Large intestine (tissue), 3 donors: ENCODE measurements at regions not wholly inside any gene's neighbourhood (a gene's known extent, or its start where the extent isn't known, plus 50 kb on each side); places are given as distances from the start of the nearest gene placed in this dataset.
A peak's percentile ranks its signal among the peaks of the same experiment; 100 is the strongest.

Source experiments
- DNase-seq, 2 donors: peaks; one replicate each; pipeline versions ENCODE4 v3.0.0 to v3.0.0-alpha.2; 2013
- H3K27ac ChIP-seq: one replicate; pipeline ENCODE4 v1.5.1; 2013; ENCODE audit warnings: low read length
- H3K27me3 ChIP-seq: 2 replicates; pipeline ENCODE4 v1.6.1; 2013; ENCODE audit warnings: low read length; ENCODE audit not compliant: control insufficient read depth, insufficient read depth
- H3K36me3 ChIP-seq: 2 replicates; pipeline ENCODE4 v1.6.1; 2013; ENCODE audit warnings: low read length; ENCODE audit not compliant: control insufficient read depth, insufficient read depth
- H3K4me1 ChIP-seq: one replicate; pipeline ENCODE4 v1.6.1; 2013; ENCODE audit warnings: low read length; ENCODE audit not compliant: control insufficient read depth, insufficient read depth
- H3K4me3 ChIP-seq: one replicate; pipeline ENCODE4 v1.5.1; 2013; ENCODE audit warnings: low read length
- H3K9me3 ChIP-seq: one replicate; pipeline ENCODE4 v1.6.1; 2013; ENCODE audit warnings: mild to moderate bottlenecking, low read depth, low read length, moderate library complexity; ENCODE audit not compliant: control insufficient read depth
- WGBS: methylation state at CpG from one replicate; pipeline ENCODE4 v1.1.5; 2013; ENCODE audit warnings: low lambda C conversion rate; ENCODE audit not compliant: insufficient coverage; 5-methylcytosine and 5-hydroxymethylcytosine counted together

DNA sequence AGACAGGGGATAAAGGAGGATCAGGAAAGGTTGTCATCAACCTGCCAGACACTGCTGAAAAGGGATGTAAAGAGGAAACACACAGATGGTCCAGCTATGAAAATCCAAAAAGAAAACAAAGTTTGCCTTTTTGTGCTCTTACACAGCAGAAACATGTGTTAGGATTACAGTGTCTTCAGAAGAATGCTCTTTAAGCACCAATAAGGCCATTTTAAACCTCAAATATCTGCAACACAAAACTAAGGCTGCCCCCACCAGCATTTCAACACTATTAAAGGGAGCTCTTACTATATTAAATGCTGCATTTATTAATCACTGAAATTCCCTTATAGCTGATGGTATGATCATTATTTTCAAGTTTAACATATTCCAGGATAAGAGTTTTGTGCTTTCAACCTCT, 922.5 kb downstream of the NLGN4Y start:
- Histone ChIP-seq H3K36me3 (no peaks in the 10 kb centered on the region), H3K4me3 (no peak overlapping the region), H3K27me3 (no peaks in the 10 kb centered on the region), H3K4me1 (no peaks in the 10 kb centered on the region), H3K27ac (no peak overlapping the region), H3K9me3 (no peaks in the 10 kb centered on the region)
- DNase-seq: no peak

DNA sequence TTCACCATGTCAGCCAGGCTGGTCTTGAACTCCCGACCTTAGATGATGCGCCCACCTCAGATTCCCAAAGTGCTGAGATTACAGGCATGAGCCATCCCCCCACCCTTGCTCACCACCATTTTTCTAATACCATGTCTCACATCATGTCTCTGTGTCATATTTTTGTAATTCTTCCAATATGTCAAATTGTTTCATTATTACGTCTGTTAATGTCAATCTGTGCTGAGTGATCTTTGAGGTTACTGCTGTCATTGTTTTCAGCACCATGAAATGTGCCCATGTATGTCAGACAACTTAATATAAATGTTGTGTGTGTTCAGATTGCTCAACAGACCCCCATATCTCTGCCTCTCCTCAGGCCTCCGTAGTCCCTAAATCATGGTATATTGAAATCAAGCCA, 923.6 kb downstream of the NLGN4Y start:
- Histone ChIP-seq H3K27me3 (no peaks in the 10 kb centered on the region), H3K4me3 (no peak overlapping the region), H3K9me3 (no peaks in the 10 kb centered on the region), H3K36me3 (no peaks in the 10 kb centered on the region), H3K4me1 (no peaks in the 10 kb centered on the region), H3K27ac (no peak overlapping the region)
- WGBS: no CpG with 5 or more reads among the region's 4 CpGs
- no peak for DNase-seq

DNA sequence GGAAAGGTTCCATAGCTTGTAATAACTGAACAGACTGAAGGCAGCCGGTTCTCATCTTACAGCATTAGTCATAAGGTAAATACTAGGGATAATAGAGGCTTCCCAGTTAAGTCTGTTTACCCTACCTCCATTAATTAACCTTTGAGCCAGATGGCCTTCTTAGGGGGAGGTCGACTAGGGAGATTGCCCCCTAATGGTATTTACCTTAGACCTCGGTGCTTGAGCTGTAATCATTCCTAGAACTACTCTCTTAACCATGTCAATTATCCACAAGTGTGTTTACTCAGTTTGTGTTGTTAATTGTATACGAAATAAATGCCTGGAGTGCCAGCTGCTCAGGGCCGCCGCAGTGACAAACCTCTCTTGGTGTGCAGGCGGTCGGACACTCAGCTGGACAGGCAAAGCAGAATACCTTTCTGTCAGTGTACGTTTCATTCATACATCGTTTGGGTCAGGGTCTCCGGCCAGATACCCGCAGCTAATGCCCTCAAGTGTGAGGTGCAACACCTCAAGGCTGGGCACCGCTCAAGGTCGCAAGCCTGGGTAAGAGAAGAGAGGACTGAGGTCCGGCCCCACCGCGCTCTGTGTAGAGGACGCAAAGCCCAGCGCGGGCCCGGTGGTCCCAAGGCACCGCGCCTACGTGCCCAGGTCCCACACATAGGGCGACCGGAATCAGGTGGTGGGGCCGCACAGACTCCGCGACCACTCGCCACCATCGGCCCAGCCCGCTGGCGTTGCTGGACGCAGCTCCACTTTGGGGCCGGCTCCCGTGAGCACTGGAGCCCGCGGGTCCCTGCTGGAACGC, 931.0 kb downstream of the NLGN4Y start:
- peak in 1 of 2 donors; percentile 63 for DNase-seq
- no peaks in the 10 kb centered on the region for H3K4me1 ChIP-seq
- WGBS: no CpG with 5 or more reads among the region's 39 CpGs
- H3K27ac ChIP-seq: peak overlapping the region; percentile 6
- peaks cover 12% of the 10 kb centered on the region for H3K9me3 ChIP-seq
- H3K27me3 ChIP-seq: no peaks in the 10 kb centered on the region
- peak overlapping the region; percentile 32 for H3K4me3 ChIP-seq
- no peaks in the 10 kb centered on the region for H3K36me3 ChIP-seq

- WGBS: no CpG with 5 or more reads among the region's 49 CpGs
- H3K4me3 ChIP-seq: peak overlapping the region; percentile 32
- peak in 1 of 2 donors; percentile 82 for DNase-seq
- no peaks in the 10 kb centered on the region for H3K4me1 ChIP-seq
- H3K27me3 ChIP-seq: no peaks in the 10 kb centered on the region
- peak overlapping the region; percentile 6 for H3K27ac ChIP-seq
- H3K9me3 ChIP-seq: peaks cover 12% of the 10 kb centered on the region
- H3K36me3 ChIP-seq: no peaks in the 10 kb centered on the region
These were observed 931.7 kb downstream of the NLGN4Y start for GRCh38 chrY:15455980-15456469.

- DNase-seq: no peak
- Histone ChIP-seq H3K4me3 (peak overlapping the region; percentile 24), H3K9me3 (peaks cover 12% of the 10 kb centered on the region), H3K4me1 (no peaks in the 10 kb centered on the region), H3K27ac (no peak overlapping the region), H3K27me3 (no peaks in the 10 kb centered on the region), H3K36me3 (no peaks in the 10 kb centered on the region)
- no CpG with 5 or more reads among the region's 21 CpGs for WGBS
These were observed 932.2 kb downstream of the NLGN4Y start for GRCh38 chrY:15456491-15456890.

- Histone ChIP-seq H3K9me3 (peaks cover 12% of the 10 kb centered on the region), H3K27ac (no peak overlapping the region), H3K4me3 (no peak overlapping the region), H3K4me1 (no peaks in the 10 kb centered on the region), H3K36me3 (no peaks in the 10 kb centered on the region), H3K27me3 (no peaks in the 10 kb centered on the region)
- no peak for DNase-seq
- WGBS: no CpG with 5 or more reads among the region's 3 CpGs
These were observed 933.4 kb downstream of the NLGN4Y start for GRCh38 chrY:15457682-15458081.

GRCh38 chrY:15458426-15458825, 934.1 kb downstream of the NLGN4Y start:
- DNase-seq: no peak
- Histone ChIP-seq H3K4me3 (no peak overlapping the region), H3K4me1 (no peaks in the 10 kb centered on the region), H3K9me3 (peaks cover 12% of the 10 kb centered on the region), H3K27ac (no peak overlapping the region), H3K27me3 (no peaks in the 10 kb centered on the region), H3K36me3 (no peaks in the 10 kb centered on the region)

GRCh38 chrY:15465880-15466279, 941.6 kb downstream of the NLGN4Y start:
- WGBS: no CpG with 5 or more reads among the region's 6 CpGs
- no peak for DNase-seq
- H3K27me3 ChIP-seq: no peaks in the 10 kb centered on the region
- no peak overlapping the region for H3K27ac ChIP-seq
- H3K4me3 ChIP-seq: no peak overlapping the region
- no peaks in the 10 kb centered on the region for H3K9me3 ChIP-seq
- no peaks in the 10 kb centered on the region for H3K4me1 ChIP-seq
- H3K36me3 ChIP-seq: no peaks in the 10 kb centered on the region

DNA sequence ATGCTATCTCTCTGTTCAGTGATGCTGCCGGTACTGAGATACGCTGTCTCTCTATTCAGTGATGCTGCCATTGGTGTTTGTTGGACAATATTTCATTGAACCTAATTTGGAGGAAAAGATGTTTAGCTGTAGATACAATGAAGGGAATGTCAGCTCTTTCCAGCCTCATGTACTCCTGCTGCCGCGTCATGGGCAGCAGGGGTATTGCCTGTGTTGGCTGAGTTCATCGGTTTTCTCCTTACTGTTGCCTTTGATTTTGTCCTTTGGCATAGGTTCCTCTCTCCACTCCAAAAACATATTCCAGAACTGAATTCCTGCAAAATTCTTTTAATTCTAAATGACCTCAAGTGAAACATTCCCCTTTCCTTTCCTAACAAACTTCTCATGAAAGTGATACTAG, 942.6 kb downstream of the NLGN4Y start:
- Histone ChIP-seq H3K4me1 (no peaks in the 10 kb centered on the region), H3K4me3 (no peak overlapping the region), H3K9me3 (no peaks in the 10 kb centered on the region), H3K27me3 (no peaks in the 10 kb centered on the region), H3K36me3 (no peaks in the 10 kb centered on the region), H3K27ac (no peak overlapping the region)
- no CpG with 5 or more reads among the region's 5 CpGs for WGBS
- DNase-seq: no peak

DNA sequence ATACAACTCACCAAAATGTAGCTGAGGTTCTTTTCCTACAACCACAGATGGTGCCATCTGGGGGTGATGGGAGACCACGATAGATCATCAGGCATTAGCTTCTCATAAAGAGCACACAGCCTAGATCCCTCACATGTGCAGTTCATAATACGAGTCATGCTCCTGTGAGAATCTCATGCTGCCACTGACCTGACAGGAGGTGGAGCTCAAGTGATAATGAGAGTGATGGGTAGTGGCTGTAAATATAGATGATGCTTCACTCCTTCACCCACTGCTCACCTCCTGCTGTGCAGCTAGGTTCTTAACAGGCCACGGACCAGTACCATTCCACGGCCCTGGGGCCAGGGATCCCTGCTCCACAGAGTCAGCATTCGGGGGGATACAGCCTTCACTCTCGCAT, 943.8 kb downstream of the NLGN4Y start:
- no peak for DNase-seq
- no CpG with 5 or more reads among the region's 6 CpGs for WGBS
- no peaks in the 10 kb centered on the region for H3K27me3 ChIP-seq

DNA sequence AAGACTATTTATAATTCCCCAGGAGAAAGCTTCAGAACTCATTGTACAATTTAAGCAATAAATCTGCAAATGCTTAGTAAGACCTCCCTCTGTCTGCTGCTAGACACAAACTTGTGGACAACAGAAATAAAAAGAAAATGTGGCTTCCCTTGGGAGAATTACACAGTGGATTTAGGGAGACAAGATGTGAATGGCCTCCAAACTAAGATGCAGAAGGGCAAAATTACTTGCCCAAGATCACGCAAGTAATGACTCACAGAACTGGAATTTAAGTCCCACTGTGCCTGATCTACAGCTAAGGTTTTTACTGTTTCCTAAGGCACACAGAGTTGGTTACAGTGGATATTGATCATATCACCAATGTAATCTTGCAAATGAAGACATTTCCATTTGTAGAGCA, 947.0 kb downstream of the NLGN4Y start:
- Histone ChIP-seq H3K4me3 (no peak overlapping the region), H3K36me3 (no peaks in the 10 kb centered on the region), H3K27me3 (no peaks in the 10 kb centered on the region), H3K9me3 (no peaks in the 10 kb centered on the region), H3K4me1 (no peaks in the 10 kb centered on the region), H3K27ac (no peak overlapping the region)
- DNase-seq: no peak
- WGBS: no CpG with 5 or more reads among the region's 1 CpG

More for the DNA sequence above, 943.8 kb downstream of the NLGN4Y start:
- Histone ChIP-seq H3K4me1 (no peaks in the 10 kb centered on the region), H3K9me3 (no peaks in the 10 kb centered on the region), H3K4me3 (no peak overlapping the region), H3K27ac (no peak overlapping the region), H3K36me3 (no peaks in the 10 kb centered on the region)
